ENCODE measurements at regions not wholly inside any gene's neighbourhood (a gene's known extent, or its start where the extent isn't known, plus 50 kb on each side); places are given as distances from the start of the nearest gene placed in this dataset.

DNA sequence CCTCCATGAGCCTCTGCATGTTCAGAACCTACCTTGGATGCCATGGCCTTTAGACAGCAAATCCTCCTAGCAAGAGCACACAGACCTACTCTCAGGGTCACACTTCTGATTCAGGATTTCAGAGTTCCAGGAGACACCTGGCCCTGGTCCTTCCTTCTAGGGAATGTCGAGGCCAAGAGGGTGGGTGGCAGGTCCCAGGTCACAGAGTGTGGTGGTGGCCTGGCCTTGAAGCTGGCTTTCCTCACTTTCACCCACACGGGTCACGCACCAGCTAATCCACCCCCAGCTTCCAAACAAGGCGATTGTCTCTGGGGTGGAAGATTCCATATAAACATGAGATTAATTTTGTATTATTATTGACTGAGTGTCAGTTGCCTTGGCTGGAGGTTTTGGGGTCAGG is 328.3 kb upstream of the RTL1 start:
- peaks cover 2% of the 10 kb centered on the region for H3K9me3 Mint-ChIP-seq (ENCODE audit: unreplicated experiment)
- H3K4me3 ChIP-seq (ENCODE audit: insufficient read depth, low read depth, low read length), result no peak overlapping the region
- no peaks in the 10 kb centered on the region for H3K27me3 ChIP-seq (ENCODE audit: insufficient read depth, low read length)
- H3K4me2 ChIP-seq (ENCODE audit: low read length), result no peak overlapping the region
- no peaks in the 10 kb centered on the region for H3K79me2 ChIP-seq (ENCODE audit: insufficient read depth, low read length)
- no peak for DNase-seq (ENCODE audit: low read depth)
- peak overlapping the region; percentile 7 for H3K27ac Mint-ChIP-seq (ENCODE audit: unreplicated experiment)
- H4K20me1 ChIP-seq (ENCODE audit: insufficient read depth, low read length), result no peaks in the 10 kb centered on the region
- no peak overlapping the region for H2AFZ ChIP-seq (ENCODE audit: low read depth, low read length)
- peaks cover 25% of the 10 kb centered on the region for H3K27me3 Mint-ChIP-seq (ENCODE audit: low read depth, unreplicated experiment)
- peaks cover 6% of the 10 kb centered on the region for H3K4me1 Mint-ChIP-seq (ENCODE audit: low read depth, unreplicated experiment)
- H3K27ac ChIP-seq (ENCODE audit: low read depth, low read length), result no peak overlapping the region
- H3K36me3 Mint-ChIP-seq (ENCODE audit: low read depth, unreplicated experiment), result peaks cover 1% of the 10 kb centered on the region
- no peak overlapping the region for H3K4me3 Mint-ChIP-seq (ENCODE audit: unreplicated experiment)
- no peaks in the 10 kb centered on the region for H3K36me3 ChIP-seq (ENCODE audit: insufficient read depth, low read length)
- H3K9ac ChIP-seq (ENCODE audit: low read length), result no peak overlapping the region
- no peaks in the 10 kb centered on the region for H3K4me1 ChIP-seq (ENCODE audit: insufficient read depth, low read length)
- H3K9me3 ChIP-seq (ENCODE audit: insufficient read depth, low read depth, low read length), result no peaks in the 10 kb centered on the region
- TF ChIP-seq, protein P1, sequence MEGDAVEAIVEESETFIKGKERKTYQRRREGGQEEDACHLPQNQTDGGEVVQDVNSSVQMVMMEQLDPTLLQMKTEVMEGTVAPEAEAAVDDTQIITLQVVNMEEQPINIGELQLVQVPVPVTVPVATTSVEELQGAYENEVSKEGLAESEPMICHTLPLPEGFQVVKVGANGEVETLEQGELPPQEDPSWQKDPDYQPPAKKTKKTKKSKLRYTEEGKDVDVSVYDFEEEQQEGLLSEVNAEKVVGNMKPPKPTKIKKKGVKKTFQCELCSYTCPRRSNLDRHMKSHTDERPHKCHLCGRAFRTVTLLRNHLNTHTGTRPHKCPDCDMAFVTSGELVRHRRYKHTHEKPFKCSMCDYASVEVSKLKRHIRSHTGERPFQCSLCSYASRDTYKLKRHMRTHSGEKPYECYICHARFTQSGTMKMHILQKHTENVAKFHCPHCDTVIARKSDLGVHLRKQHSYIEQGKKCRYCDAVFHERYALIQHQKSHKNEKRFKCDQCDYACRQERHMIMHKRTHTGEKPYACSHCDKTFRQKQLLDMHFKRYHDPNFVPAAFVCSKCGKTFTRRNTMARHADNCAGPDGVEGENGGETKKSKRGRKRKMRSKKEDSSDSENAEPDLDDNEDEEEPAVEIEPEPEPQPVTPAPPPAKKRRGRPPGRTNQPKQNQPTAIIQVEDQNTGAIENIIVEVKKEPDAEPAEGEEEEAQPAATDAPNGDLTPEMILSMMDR (IDR thresholded peaks at IDR 0.05; ENCODE audit: insufficient read depth, low read depth, low read length), result no peak
- no peak for TF ChIP-seq EZH2 (IDR thresholded peaks at IDR 0.05; ENCODE audit: insufficient read depth, low read length)
- no peak for FAIRE-seq

DNA sequence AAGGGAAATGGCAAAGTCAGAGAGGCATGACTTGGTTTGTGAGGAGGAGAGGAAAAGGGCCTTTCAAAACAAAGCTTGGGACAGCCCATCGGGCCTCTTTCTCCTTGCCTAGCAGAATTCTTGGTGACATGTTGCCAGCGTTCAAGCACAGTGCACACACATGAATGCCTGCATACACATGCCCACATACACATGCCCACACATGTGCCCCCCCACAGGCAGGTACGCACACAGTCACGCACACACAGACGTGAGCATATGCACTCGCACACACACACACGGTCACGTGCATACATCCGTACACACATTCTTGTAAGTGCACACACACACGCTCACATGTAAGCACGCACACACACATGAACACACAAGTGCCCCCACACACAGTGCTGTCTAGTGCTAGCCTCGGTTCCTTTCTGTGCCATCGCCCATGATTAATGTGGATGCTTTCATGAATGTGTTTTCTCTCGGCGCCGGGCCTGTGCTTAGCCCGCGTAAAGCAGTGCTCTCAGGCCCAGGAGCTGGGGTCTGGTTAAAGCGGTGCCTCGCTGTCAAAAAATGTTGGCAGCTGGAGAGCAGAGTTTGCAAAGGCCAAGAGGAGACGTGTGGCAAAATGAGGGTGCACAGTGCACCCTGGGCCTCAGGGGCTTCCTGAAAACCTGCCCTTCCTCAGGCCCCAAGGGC is 328.8 kb upstream of the DIO3 start:
- Histone ChIP-seq H3K4me1 (ENCODE audit: insufficient read depth, low read length) (no peaks in the 10 kb centered on the region), H3K4me2 (ENCODE audit: low read length) (no peak overlapping the region), H4K20me1 (ENCODE audit: insufficient read depth, low read length) (no peaks in the 10 kb centered on the region), H3K27ac (ENCODE audit: low read depth, low read length) (no peak overlapping the region), H3K9me3 (ENCODE audit: insufficient read depth, low read depth, low read length) (no peaks in the 10 kb centered on the region), H3K27me3 (ENCODE audit: insufficient read depth, low read length) (no peaks in the 10 kb centered on the region), H3K4me3 (ENCODE audit: insufficient read depth, low read depth, low read length) (no peak overlapping the region), H3K9ac (ENCODE audit: low read length) (no peak overlapping the region), H3K79me2 (ENCODE audit: insufficient read depth, low read length) (no peaks in the 10 kb centered on the region), H2AFZ (ENCODE audit: low read depth, low read length) (no peak overlapping the region), H3K36me3 (ENCODE audit: insufficient read depth, low read length) (no peaks in the 10 kb centered on the region)
- H3K27me3 Mint-ChIP-seq (ENCODE audit: low read depth, unreplicated experiment), result peaks cover 28% of the 10 kb centered on the region
- peak; percentile 23 for DNase-seq (ENCODE audit: low read depth)
- TF ChIP-seq, protein P1 (IDR thresholded peaks at IDR 0.05; ENCODE audit: insufficient read depth, low read depth, low read length), result no peak
- no peak for TF ChIP-seq EZH2 (IDR thresholded peaks at IDR 0.05; ENCODE audit: insufficient read depth, low read length)
- no peak overlapping the region for H3K4me3 Mint-ChIP-seq (ENCODE audit: unreplicated experiment)
- H3K9me3 Mint-ChIP-seq (ENCODE audit: unreplicated experiment), result peaks cover 2% of the 10 kb centered on the region
- no peak overlapping the region for H3K27ac Mint-ChIP-seq (ENCODE audit: unreplicated experiment)
- peaks cover 6% of the 10 kb centered on the region for H3K4me1 Mint-ChIP-seq (ENCODE audit: low read depth, unreplicated experiment)
- H3K36me3 Mint-ChIP-seq (ENCODE audit: low read depth, unreplicated experiment), result no peaks in the 10 kb centered on the region
- no peak for FAIRE-seq

DNA sequence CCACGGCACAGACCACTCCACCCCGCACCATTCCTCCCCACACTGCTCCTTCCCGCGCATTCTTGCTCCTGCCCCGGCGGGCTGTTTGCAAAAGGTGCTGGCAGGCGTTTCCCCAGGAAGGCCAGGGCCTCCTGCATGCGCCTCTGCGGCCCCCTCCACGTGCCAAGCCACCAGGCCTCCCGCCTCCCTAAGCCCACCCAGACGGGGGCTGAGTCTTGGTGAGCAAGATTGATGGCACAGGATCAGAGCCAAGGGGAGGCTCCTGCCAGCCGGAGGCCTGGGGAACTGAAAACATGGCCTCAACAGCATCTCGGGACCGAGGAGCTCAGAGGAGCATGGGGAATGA is 328.3 kb upstream of the DIO3 start:
- no peak overlapping the region for H3K4me3 Mint-ChIP-seq (ENCODE audit: unreplicated experiment)
- H3K36me3 ChIP-seq (ENCODE audit: insufficient read depth, low read length), result no peaks in the 10 kb centered on the region
- DNase-seq (ENCODE audit: low read depth) (no peak), FAIRE-seq (no peak)
- H3K9me3 ChIP-seq (ENCODE audit: insufficient read depth, low read depth, low read length), result no peaks in the 10 kb centered on the region
- no peaks in the 10 kb centered on the region for H3K79me2 ChIP-seq (ENCODE audit: insufficient read depth, low read length)
- H3K27ac Mint-ChIP-seq (ENCODE audit: unreplicated experiment), result no peak overlapping the region
- H3K27me3 ChIP-seq (ENCODE audit: insufficient read depth, low read length), result peaks cover under 1% of the 10 kb centered on the region
- H3K9ac ChIP-seq (ENCODE audit: low read length), result no peak overlapping the region
- H3K4me1 ChIP-seq (ENCODE audit: insufficient read depth, low read length), result no peaks in the 10 kb centered on the region
- no peaks in the 10 kb centered on the region for H3K36me3 Mint-ChIP-seq (ENCODE audit: low read depth, unreplicated experiment)
- no peak overlapping the region for H3K4me2 ChIP-seq (ENCODE audit: low read length)
- H4K20me1 ChIP-seq (ENCODE audit: insufficient read depth, low read length), result no peaks in the 10 kb centered on the region
- H3K27me3 Mint-ChIP-seq (ENCODE audit: low read depth, unreplicated experiment), result peaks cover 29% of the 10 kb centered on the region
- no peak overlapping the region for H2AFZ ChIP-seq (ENCODE audit: low read depth, low read length)
- no peak overlapping the region for H3K4me3 ChIP-seq (ENCODE audit: insufficient read depth, low read depth, low read length)
- TF ChIP-seq EZH2 (IDR thresholded peaks at IDR 0.05; ENCODE audit: insufficient read depth, low read length), result no peak
- TF ChIP-seq, protein P1 (IDR thresholded peaks at IDR 0.05; ENCODE audit: insufficient read depth, low read depth, low read length), result no peak
- no peak overlapping the region for H3K27ac ChIP-seq (ENCODE audit: low read depth, low read length)
- H3K4me1 Mint-ChIP-seq (ENCODE audit: low read depth, unreplicated experiment), result peaks cover 6% of the 10 kb centered on the region
- H3K9me3 Mint-ChIP-seq (ENCODE audit: unreplicated experiment), result peaks cover 2% of the 10 kb centered on the region

Measured in astrocyte (in vitro differentiated cells and primary cell).